Endothelial cell of umbilical vein (primary cell): ENCODE measurements at regions not wholly inside any gene's neighbourhood (a gene's known extent, or its start where the extent isn't known, plus 50 kb on each side); places are given as distances from the start of the nearest gene placed in this dataset.

ENCODE experiments used
- BruUV-seq: library from RNA; stranded (reverse); fragments of 400-500 nt; replicated peaks from 2 replicates; lab custom pipeline; 2021; lab: Mats Ljungman, UMichigan
- CTCF ChIA-PET: fragments of 300-600, 350-600 bp; sonication (Branson Sonifier 250); formaldehyde crosslinking; loops from one replicate; lab custom pipeline; 2021; ENCODE audit warnings: antibody characterized with exemption, inconsistent platforms; lab: Charles Lee
- POLR2A ChIA-PET: fragments of 300-600, 350-600 bp; sonication (Branson Sonifier 250); formaldehyde crosslinking; loops from one replicate; lab custom pipeline; 2021; ENCODE audit warnings: antibody characterized with exemption, inconsistent platforms; lab: Charles Lee
- DNase-seq: peaks from one replicate; pipeline ENCODE4 v3.0.0-alpha.2; 2011; ENCODE audit warnings: low read depth, low spot score
- FAIRE-seq: peaks from 2 replicates; lab custom pipeline; 2011; peaks lifted over from hg19 to GRCh38; lab: Jason Lieb, UNC
- H2AFZ ChIP-seq: 2 replicates; pipeline ENCODE4 v1.6.0; 2012; ENCODE audit warnings: low read depth, low read length, control low read depth, inconsistent platforms
- H3K27ac ChIP-seq: 2 replicates; pipeline ENCODE4 v1.5.1; 2011; ENCODE audit warnings: low read depth, mild to moderate bottlenecking, control low read depth, low read length, moderate library complexity; ENCODE audit not compliant: insufficient read depth
- H3K27me3 ChIP-seq, 2 experiments: 2 replicates each; pipeline versions ENCODE4 v1.6.0 to v1.6.1; 2011; ENCODE audit warnings: low read length in 2 of 2, mixed read lengths in 1 of 2; ENCODE audit not compliant: control insufficient read depth in 2 of 2, insufficient read depth in 2 of 2
- H3K36me3 ChIP-seq, 2 experiments: 2 replicates in 1 of 2; 3 replicates in 1 of 2; pipeline ENCODE4 v1.5.1; 2011; ENCODE audit warnings: low read length in 2 of 2, mild to moderate bottlenecking in 1 of 2, moderate library complexity in 1 of 2; ENCODE audit not compliant: control insufficient read depth in 2 of 2, insufficient read depth in 2 of 2; ENCODE audit errors: extremely low read depth in 1 of 2
- H3K4me1 ChIP-seq: 3 replicates; pipeline ENCODE4 v1.5.1; 2011; ENCODE audit warnings: mild to moderate bottlenecking, low read length; ENCODE audit not compliant: control insufficient read depth, insufficient read depth; ENCODE audit errors: extremely low read depth
- H3K4me2 ChIP-seq: 2 replicates; pipeline ENCODE4 v1.6.1; 2011; ENCODE audit warnings: low read length, control low read depth, mixed read lengths; ENCODE audit not compliant: insufficient read depth
- H3K4me3 ChIP-seq, 3 experiments: fragments of 200-600 bp in 1 of 3; sonication (generic), shearing (Covaris generic) in 1 of 3; replicated peaks in 1 of 3; 2 replicates each; pipeline ENCODE4 v1.5.1; 2011 to 2016; ENCODE audit warnings: control low read depth in 3 of 3, low read length in 3 of 3, mild to moderate bottlenecking in 2 of 3, inconsistent platforms in 1 of 3, low read depth in 1 of 3, moderate library complexity in 1 of 3; ENCODE audit not compliant: insufficient read depth in 1 of 3
- H3K79me2 ChIP-seq: 2 replicates; pipeline ENCODE4 v1.6.0; 2012; ENCODE audit warnings: low read length, inconsistent platforms; ENCODE audit not compliant: control insufficient read depth, insufficient read depth
- H3K9ac ChIP-seq: replicated peaks from 2 replicates; pipeline ENCODE3; 2011; ENCODE audit warnings: low read length, control low read depth; ENCODE audit not compliant: insufficient read depth; ENCODE audit errors: extremely low read depth
- H3K9me1 ChIP-seq: replicated peaks from 3 replicates; pipeline ENCODE4 v1.6.0; 2011; ENCODE audit warnings: mild to moderate bottlenecking, low read length; ENCODE audit not compliant: control insufficient read depth, insufficient read depth; ENCODE audit errors: extremely low read depth
- H3K9me3 ChIP-seq: replicated peaks from 2 replicates; pipeline ENCODE4 v1.5.1; 2012; ENCODE audit warnings: low read length, inconsistent platforms; ENCODE audit not compliant: control insufficient read depth, insufficient read depth
- H4K20me1 ChIP-seq: replicated peaks from 2 replicates; pipeline ENCODE3; 2011; ENCODE audit warnings: mild to moderate bottlenecking, low read length; ENCODE audit not compliant: control insufficient read depth, insufficient read depth; ENCODE audit errors: extremely low read depth
- CTCF ChIP-seq, 2 donors: IDR thresholded peaks; 1 replicate in 1 of 2; 2 replicates in 1 of 2; pipeline ENCODE4 v1.5.1; 2011; ENCODE audit warnings: low read length in 2 of 2, mild to moderate bottlenecking in 2 of 2, moderate library complexity in 2 of 2, control low read depth in 1 of 2, inconsistent platforms in 1 of 2, low read depth in 1 of 2; ENCODE audit not compliant: insufficient read depth in 1 of 2; ENCODE audit errors: extremely low read depth in 1 of 2
- EZH2 ChIP-seq: IDR thresholded peaks from 2 replicates; pipeline ENCODE4 v1.6.1; 2012; ENCODE audit warnings: borderline replicate concordance, low read depth, mild to moderate bottlenecking, moderate library complexity, low read length, inconsistent platforms; ENCODE audit not compliant: severe bottlenecking
- FOS ChIP-seq: IDR thresholded peaks from 2 replicates; pipeline ENCODE4 v1.6.1; 2011; ENCODE audit warnings: mild to moderate bottlenecking, low read length, moderate library complexity, borderline replicate concordance; ENCODE audit not compliant: insufficient read depth
- GATA2 ChIP-seq: IDR thresholded peaks from 2 replicates; pipeline ENCODE4 v1.7.0; 2011; ENCODE audit warnings: low read depth, mild to moderate bottlenecking, moderate library complexity, mixed read lengths, low read length; ENCODE audit not compliant: insufficient read length, insufficient read depth
- JUN ChIP-seq: IDR thresholded peaks from 2 replicates; pipeline ENCODE4 v1.6.1; 2011; ENCODE audit warnings: borderline replicate concordance, low read depth; ENCODE audit not compliant: insufficient read length, insufficient read depth
- MAX ChIP-seq: IDR thresholded peaks from 2 replicates; pipeline ENCODE4 v1.6.1; 2011; ENCODE audit not compliant: insufficient read depth, insufficient read length
- MYC ChIP-seq: IDR thresholded peaks from one replicate; pipeline ENCODE4 v1.6.1; 2011; ENCODE audit warnings: mild to moderate bottlenecking, low read depth, low read length
- POLR2A ChIP-seq: IDR thresholded peaks from 2 replicates; pipeline ENCODE4 v1.6.1; 2012; ENCODE audit warnings: low read depth, mild to moderate bottlenecking, control low read depth, low read length
- POLR2AphosphoS5 ChIP-seq: IDR thresholded peaks from 2 replicates; pipeline ENCODE4 v1.6.1; 2012; ENCODE audit warnings: low read depth, mild to moderate bottlenecking, control low read depth, low read length, moderate library complexity; ENCODE audit not compliant: insufficient read depth
- dilution Hi-C: fragments of 300-500 bp; cut with MboI; formaldehyde crosslinking; loops from one replicate; pipeline ENCODE4 v1.15.0; 2019; ENCODE audit warnings: low sequenced_read_pairs; ENCODE audit not compliant: extremely low pct_ligation_motif_present
- intact Hi-C: fragments of 100-400 bp; cut with micrococcal nuclease; formaldehyde crosslinking; loops from one replicate; pipeline ENCODE4 v1.10.0; 2022

- Histone ChIP-seq H3K27ac (no peak overlapping the region), H3K4me3 (no peak overlapping the region), H3K9me3 (no peaks in the 10 kb centered on the region), H4K20me1 (no peaks in the 10 kb centered on the region), H3K79me2 (no peaks in the 10 kb centered on the region), H3K36me3 (no peaks in the 10 kb centered on the region), H2AFZ (no peak overlapping the region), H3K9ac (no peak overlapping the region), H3K4me1 (no peaks in the 10 kb centered on the region), H3K27me3 (no peaks in the 10 kb centered on the region), H3K4me2 (no peak overlapping the region), H3K9me1 (no peaks in the 10 kb centered on the region)
- no peak for TF ChIP-seq FOS
- peak; percentile 59 for TF ChIP-seq GATA2
- ChIA-PET CTCF (no interaction called here), POLR2A (no interaction called here)
- intact Hi-C loops, result no loop called here
- no peak for FAIRE-seq
- dilution Hi-C loops, result no loop called here
- BruUV-seq, result no TSS peak
- DNase-seq, result peak; percentile 5
These were observed 642.3 kb downstream of the TBC1D4 start for GRCh38 chr13:74839656-74840055.

GRCh38 chr13:74838096-74838495 lies 643.9 kb downstream of the TBC1D4 start:
- intact Hi-C loops (no loop called here), dilution Hi-C loops (no loop called here)
- ChIA-PET CTCF (interaction anchor here (1.0 kb wide), 1 partner anchor 76 kb away, joined by 3 read pairs; no protein-coding TSS in a partner anchor), POLR2A (no interaction called here)
- no peak overlapping the region for H3K4me3 ChIP-seq
- H3K4me1 ChIP-seq, result no peaks in the 10 kb centered on the region
- no peaks in the 10 kb centered on the region for H3K9me3 ChIP-seq
- no peaks in the 10 kb centered on the region for H4K20me1 ChIP-seq
- no peaks in the 10 kb centered on the region for H3K9me1 ChIP-seq
- H3K36me3 ChIP-seq, result no peaks in the 10 kb centered on the region
- no peak overlapping the region for H2AFZ ChIP-seq
- no peak for FAIRE-seq
- H3K4me2 ChIP-seq, result no peak overlapping the region
- BruUV-seq, result no TSS peak
- TF ChIP-seq MAX (no peak), POLR2A (no peak), POLR2AphosphoS5 (no peak), FOS (no peak), EZH2 (no peak), JUN (no peak), MYC (no peak), CTCF (IDR thresholded peaks at IDR 0.05; ENCODE audit: extremely low read depth in 1 of 2, insufficient read depth in 1 of 2, low read depth in 1 of 2, low read length in 2 of 2) (no peak), GATA2 (no peak)
- no peak overlapping the region for H3K9ac ChIP-seq
- H3K27me3 ChIP-seq, result no peaks in the 10 kb centered on the region
- no peaks in the 10 kb centered on the region for H3K79me2 ChIP-seq
- no peak overlapping the region for H3K27ac ChIP-seq
- DNase-seq, result no peak
